GM12872 (cell line): ENCODE measurements at regions not wholly inside any gene's neighbourhood (a gene's known extent, or its start where the extent isn't known, plus 50 kb on each side); places are given as distances from the start of the nearest gene placed in this dataset.

ENCODE experiments used
- CTCF ChIP-seq: IDR thresholded peaks from 3 replicates; pipeline ENCODE4 v1.5.1; 2011; ENCODE audit warnings: low read depth, mild to moderate bottlenecking, low read length, moderate library complexity; ENCODE audit not compliant: insufficient read depth

GRCh38 chr13:50357136-50357535 lies 341.9 kb downstream of the KCNRG start:
- TF ChIP-seq CTCF = no peak

GRCh38 chr13:50357586-50358118 lies 342.4 kb downstream of the KCNRG start:
- TF ChIP-seq CTCF = no peak

GRCh38 chr13:50358231-50359040 lies 343.2 kb downstream of the KCNRG start:
- TF ChIP-seq CTCF = no peak

DNA sequence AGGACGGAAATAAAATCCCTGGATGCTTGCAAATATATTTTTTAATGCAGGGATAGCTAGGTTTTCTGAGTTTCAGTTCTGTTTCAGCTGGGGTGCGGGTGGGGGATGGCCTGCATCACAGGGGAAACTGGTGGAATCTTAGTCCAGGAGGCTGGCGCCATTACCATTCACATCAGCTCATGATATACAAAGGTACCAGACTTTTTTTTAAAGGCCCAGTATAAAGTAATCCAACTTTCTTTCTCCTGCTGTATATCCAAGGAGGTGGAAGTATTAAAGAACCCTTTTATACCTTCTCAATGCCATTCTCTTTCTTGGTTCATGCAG lies 343.8 kb downstream of the KCNRG start:
- TF ChIP-seq CTCF = no peak

DNA sequence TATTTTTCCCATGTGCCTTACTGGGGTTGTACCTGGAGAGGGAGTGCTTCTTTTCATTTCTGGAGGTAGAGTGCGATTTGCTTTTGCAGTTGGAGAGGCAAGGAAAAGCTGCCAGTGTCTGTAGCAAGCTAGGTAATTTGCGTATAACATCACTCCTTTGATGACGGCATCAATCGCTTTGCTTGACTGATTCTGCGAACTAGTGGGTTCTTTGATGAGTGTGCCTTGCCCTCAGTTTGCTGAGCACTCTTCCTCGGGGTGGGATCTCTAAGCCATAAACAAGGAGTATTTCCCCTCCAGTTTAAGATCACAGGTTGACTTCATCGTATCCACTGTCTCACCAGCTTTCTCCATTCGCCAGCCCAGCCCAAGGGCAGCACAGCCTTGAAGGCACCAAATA lies 344.5 kb downstream of the KCNRG start:
- TF ChIP-seq CTCF = no peak

DNA sequence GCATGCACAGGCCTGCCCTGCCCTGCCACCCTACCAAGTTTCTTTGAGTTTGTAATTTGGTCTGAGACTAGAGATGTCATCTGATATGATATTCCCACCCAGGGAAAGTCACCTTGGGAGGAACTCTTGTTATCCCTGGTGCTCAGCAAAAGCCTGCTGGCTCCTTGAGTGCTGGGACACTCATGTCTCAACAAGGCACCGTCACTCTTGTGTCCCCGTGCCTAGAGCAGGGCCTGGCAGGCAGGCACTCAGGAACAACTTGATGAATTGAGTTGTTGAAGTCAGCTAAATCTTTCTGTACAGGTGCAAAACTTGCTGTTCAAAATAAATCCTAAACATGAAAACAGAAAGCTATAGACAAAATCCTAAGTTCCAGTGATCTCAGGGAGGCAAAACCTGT lies 345.4 kb downstream of the KCNRG start:
- TF ChIP-seq CTCF = no peak

DNA sequence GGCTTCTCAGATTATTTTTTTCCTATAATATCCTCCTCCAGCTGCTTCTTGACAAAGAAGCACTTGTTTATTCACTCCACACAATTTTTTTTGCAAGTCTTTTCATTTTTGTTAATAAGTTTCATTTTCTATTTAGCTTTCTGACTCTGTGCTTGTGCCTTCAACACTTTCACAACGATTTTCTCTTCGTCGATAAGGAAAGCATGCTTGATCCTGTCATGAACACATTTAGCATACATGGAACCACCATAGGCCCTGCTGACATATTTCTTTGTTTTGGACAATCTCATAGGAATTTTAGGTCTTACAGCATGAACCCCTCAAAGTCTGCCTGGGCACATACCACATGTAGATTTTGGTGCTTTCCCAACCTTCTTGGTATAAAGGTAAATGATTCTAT lies 346.0 kb downstream of the KCNRG start:
- no peak for TF ChIP-seq CTCF
